Mesendoderm (in vitro differentiated cells): ENCODE measurements at regions not wholly inside any gene's neighbourhood (a gene's known extent, or its start where the extent isn't known, plus 50 kb on each side); places are given as distances from the start of the nearest gene placed in this dataset.
A peak's percentile ranks its signal among the peaks of the same experiment; 100 is the strongest.

Experiments used
- DNase-seq: peaks from one replicate; pipeline ENCODE4 v3.0.0; 2013
- H2AK5ac ChIP-seq: 2 replicates; pipeline ENCODE4 v1.6.1; 2013; ENCODE audit warnings: low read length, inconsistent platforms
- H2BK120ac ChIP-seq: 2 replicates; pipeline ENCODE4 v1.6.1; 2013; ENCODE audit warnings: low read depth, mild to moderate bottlenecking, low read length, moderate library complexity, mixed read lengths
- H2BK15ac ChIP-seq: replicated peaks from 2 replicates; pipeline ENCODE4 v1.6.1; 2013; ENCODE audit warnings: low read depth, mild to moderate bottlenecking, moderate library complexity
- H2BK5ac ChIP-seq: 2 replicates; pipeline ENCODE4 v1.6.1; 2013; ENCODE audit warnings: low read length, inconsistent platforms
- H3K18ac ChIP-seq: 2 replicates; pipeline ENCODE4 v1.6.1; 2013; ENCODE audit warnings: mild to moderate bottlenecking, low read length, mixed read lengths
- H3K23ac ChIP-seq: one replicate; pipeline ENCODE4 v1.6.1; 2013; ENCODE audit warnings: low read length
- H3K27ac ChIP-seq: 2 replicates; pipeline ENCODE4 v1.5.1; 2013; ENCODE audit warnings: low read depth, mild to moderate bottlenecking, inconsistent platforms, low read length, moderate library complexity
- H3K27me3 ChIP-seq: 2 replicates; pipeline ENCODE4 v1.6.1; 2013; ENCODE audit warnings: low read length, control low read depth, mild to moderate bottlenecking, inconsistent platforms; ENCODE audit not compliant: insufficient read depth, poor library complexity
- H3K36me3 ChIP-seq: 2 replicates; pipeline ENCODE4 v1.6.1; 2013; ENCODE audit warnings: low read length, inconsistent platforms; ENCODE audit not compliant: control insufficient read depth, insufficient read depth
- H3K4ac ChIP-seq: one replicate; pipeline ENCODE4 v1.6.1; 2013; ENCODE audit warnings: low read depth, mild to moderate bottlenecking, low read length, moderate library complexity
- H3K4me1 ChIP-seq: 2 replicates; pipeline ENCODE4 v1.6.1; 2013; ENCODE audit warnings: low read depth, low read length, inconsistent platforms; ENCODE audit not compliant: control insufficient read depth
- H3K4me2 ChIP-seq: 2 replicates; pipeline ENCODE4 v1.6.1; 2013; ENCODE audit warnings: low read length
- H3K4me3 ChIP-seq: 2 replicates; pipeline ENCODE4 v1.5.1; 2013; ENCODE audit warnings: mild to moderate bottlenecking, low read length
- H3K56ac ChIP-seq: one replicate; pipeline ENCODE4 v1.6.1; 2013; ENCODE audit warnings: low read length
- H3K79me1 ChIP-seq: 2 replicates; pipeline ENCODE4 v1.6.1; 2013; ENCODE audit warnings: low read length, inconsistent platforms
- H3K79me2 ChIP-seq: 2 replicates; pipeline ENCODE4 v1.6.1; 2013; ENCODE audit warnings: mild to moderate bottlenecking, low read length; ENCODE audit not compliant: control insufficient read depth, insufficient read depth
- H3K9ac ChIP-seq: 2 replicates; pipeline ENCODE4 v1.6.1; 2013; ENCODE audit warnings: low read length, inconsistent platforms
- H4K5ac ChIP-seq: one replicate; pipeline ENCODE4 v1.6.1; 2013; ENCODE audit warnings: low read length
- H4K8ac ChIP-seq: one replicate; pipeline ENCODE4 v1.6.1; 2013; ENCODE audit warnings: low read depth, mild to moderate bottlenecking, control low read depth, low read length, moderate library complexity
- WGBS: extraction: QIAGEN DNeasy Blood & Tissue Kit; methylation state at CpG from one replicate; pipeline ENCODE4 v1.1.7; 2013; ENCODE audit warnings: low lambda C conversion rate, missing lambda C conversion rate; ENCODE audit not compliant: insufficient coverage; ENCODE audit errors: extremely low coverage; 5-methylcytosine and 5-hydroxymethylcytosine counted together

DNA sequence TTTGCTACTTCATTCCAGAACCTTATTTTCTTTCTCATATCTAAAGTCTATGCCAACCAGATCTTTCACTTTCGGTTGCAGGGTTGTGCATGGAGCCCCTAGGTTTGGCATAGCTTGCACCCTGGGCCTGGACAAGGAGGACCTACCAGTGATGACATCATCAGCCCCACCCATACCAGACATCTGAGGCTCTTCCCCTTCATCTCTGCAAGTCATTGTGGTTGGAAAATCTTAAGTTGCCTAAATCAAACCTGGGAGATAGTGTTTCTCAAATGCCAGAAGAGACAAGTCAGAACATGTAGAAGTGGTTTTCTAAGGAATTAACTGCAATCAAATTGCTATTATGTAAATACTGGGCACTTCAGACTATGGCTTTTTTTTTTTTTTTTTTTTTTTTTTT, 363.3 kb downstream of the ZNF516 start:
- Histone ChIP-seq H2AK5ac (no peak overlapping the region), H3K4me3 (no peak overlapping the region), H3K9ac (no peak overlapping the region), H2BK5ac (no peak overlapping the region), H4K5ac (no peak overlapping the region), H3K4me1 (no peaks in the 10 kb centered on the region), H2BK15ac (no peak overlapping the region), H3K27me3 (no peaks in the 10 kb centered on the region), H3K23ac (no peak overlapping the region), H3K79me2 (no peaks in the 10 kb centered on the region), H3K79me1 (no peaks in the 10 kb centered on the region), H3K36me3 (no peaks in the 10 kb centered on the region), H3K4me2 (no peak overlapping the region), H4K8ac (no peak overlapping the region), H3K18ac (no peak overlapping the region), H3K56ac (no peak overlapping the region), H3K27ac (no peak overlapping the region), H2BK120ac (no peak overlapping the region), H3K4ac (no peak overlapping the region)
- no peak for DNase-seq
- no CpG with 5 or more reads among the region's 1 CpG for WGBS

DNA sequence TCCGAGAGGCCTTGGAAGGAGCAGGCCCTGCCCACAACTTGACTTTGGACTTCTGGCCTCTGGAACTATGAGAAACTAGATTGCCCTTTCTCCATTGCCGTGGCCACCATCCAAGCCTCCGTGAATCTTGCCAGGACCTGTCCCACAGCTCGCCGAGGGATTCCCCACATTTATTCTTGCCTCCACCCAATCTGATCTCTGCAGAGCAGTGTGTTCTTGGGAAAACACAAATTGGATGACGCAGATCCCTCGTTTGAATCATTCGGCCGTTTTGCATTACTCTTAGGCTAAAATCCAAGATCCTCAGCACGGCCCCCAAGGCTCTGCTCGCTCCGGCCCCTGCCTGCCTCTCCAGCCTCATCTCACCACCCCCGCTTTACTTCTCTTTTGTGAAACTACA, 364.2 kb downstream of the ZNF516 start:
- H2AK5ac ChIP-seq, result no peak overlapping the region
- no peak overlapping the region for H2BK15ac ChIP-seq
- H3K23ac ChIP-seq, result no peak overlapping the region
- H3K56ac ChIP-seq, result no peak overlapping the region
- no peak overlapping the region for H3K18ac ChIP-seq
- DNase-seq, result no peak
- no peaks in the 10 kb centered on the region for H3K27me3 ChIP-seq
- no peak overlapping the region for H3K27ac ChIP-seq
- H3K4me3 ChIP-seq, result no peak overlapping the region
- H3K4ac ChIP-seq, result no peak overlapping the region
- no peaks in the 10 kb centered on the region for H3K79me2 ChIP-seq
- H3K36me3 ChIP-seq, result no peaks in the 10 kb centered on the region
- no peak overlapping the region for H4K8ac ChIP-seq
- H3K4me1 ChIP-seq, result no peaks in the 10 kb centered on the region
- H4K5ac ChIP-seq, result no peak overlapping the region
- H2BK5ac ChIP-seq, result no peak overlapping the region
- no peak overlapping the region for H3K4me2 ChIP-seq
- WGBS, result no CpG with 5 or more reads among the region's 13 CpGs
- H2BK120ac ChIP-seq, result no peak overlapping the region
- H3K9ac ChIP-seq, result no peak overlapping the region
- H3K79me1 ChIP-seq, result no peaks in the 10 kb centered on the region

DNA sequence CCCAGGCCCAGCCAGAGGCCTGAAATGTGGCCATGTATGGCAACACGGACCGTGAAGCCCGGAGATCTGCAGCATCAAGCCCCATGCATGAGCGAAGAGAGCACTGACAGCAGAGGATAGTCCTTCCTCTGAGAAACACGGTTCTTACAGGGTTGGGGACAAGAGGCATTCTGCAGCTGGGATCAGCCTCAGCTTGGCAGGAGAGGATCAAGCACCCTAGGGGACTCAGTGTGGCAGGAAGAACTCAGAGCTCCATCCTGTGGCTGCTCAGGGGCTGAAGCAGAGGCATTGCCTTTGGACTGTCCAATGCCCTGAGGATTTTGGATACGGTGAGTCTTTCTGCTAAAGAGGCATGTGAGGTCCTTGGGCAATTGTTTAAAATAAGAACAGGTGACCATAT, 368.7 kb downstream of the ZNF516 start:
- DNase-seq, result peak; percentile 53
- WGBS, result no CpG with 5 or more reads among the region's 6 CpGs
- H3K27ac ChIP-seq, result no peak overlapping the region
- no peak overlapping the region for H3K56ac ChIP-seq
- no peak overlapping the region for H3K4ac ChIP-seq
- H2AK5ac ChIP-seq, result no peak overlapping the region
- H2BK5ac ChIP-seq, result no peak overlapping the region
- no peak overlapping the region for H4K5ac ChIP-seq
- H3K79me2 ChIP-seq, result no peaks in the 10 kb centered on the region
- no peak overlapping the region for H3K23ac ChIP-seq
- no peaks in the 10 kb centered on the region for H3K36me3 ChIP-seq
- no peaks in the 10 kb centered on the region for H3K27me3 ChIP-seq
- H3K4me2 ChIP-seq, result no peak overlapping the region
- H3K18ac ChIP-seq, result no peak overlapping the region
- no peaks in the 10 kb centered on the region for H3K4me1 ChIP-seq
- H3K9ac ChIP-seq, result no peak overlapping the region
- H2BK15ac ChIP-seq, result no peak overlapping the region
- no peaks in the 10 kb centered on the region for H3K79me1 ChIP-seq
- no peak overlapping the region for H2BK120ac ChIP-seq
- H3K4me3 ChIP-seq, result no peak overlapping the region
- H4K8ac ChIP-seq, result no peak overlapping the region

DNA sequence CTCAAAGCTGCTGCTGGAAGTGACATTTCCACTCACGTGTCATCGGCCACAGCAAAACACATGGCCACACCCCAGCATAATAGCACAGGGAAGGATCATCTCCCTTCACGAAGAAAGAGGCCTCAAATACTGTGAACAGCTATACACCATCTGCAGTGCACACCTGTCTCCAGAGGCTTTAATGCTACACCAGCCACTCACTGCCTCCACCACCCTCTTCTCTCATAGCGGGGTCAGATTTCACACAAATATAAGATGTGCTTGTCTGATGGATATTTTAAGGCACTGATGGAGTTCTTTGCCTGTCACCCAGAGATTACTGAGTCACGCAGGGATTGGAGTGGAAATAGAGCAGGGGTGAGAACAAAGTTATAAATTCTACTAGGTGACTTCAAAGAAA, 374.0 kb downstream of the ZNF516 start:
- no CpG with 5 or more reads among the region's 5 CpGs for WGBS
- H2AK5ac ChIP-seq, result no peak overlapping the region
- no peak overlapping the region for H4K8ac ChIP-seq
- no peaks in the 10 kb centered on the region for H3K79me1 ChIP-seq
- no peak overlapping the region for H3K4ac ChIP-seq
- no peak overlapping the region for H4K5ac ChIP-seq
- no peak overlapping the region for H3K9ac ChIP-seq
- no peak overlapping the region for H3K27ac ChIP-seq
- no peak for DNase-seq
- H3K4me2 ChIP-seq, result no peak overlapping the region
- H3K79me2 ChIP-seq, result no peaks in the 10 kb centered on the region
- no peak overlapping the region for H3K23ac ChIP-seq
- no peak overlapping the region for H2BK15ac ChIP-seq
- H2BK5ac ChIP-seq, result no peak overlapping the region
- H3K18ac ChIP-seq, result no peak overlapping the region
- H3K27me3 ChIP-seq, result no peaks in the 10 kb centered on the region
- no peaks in the 10 kb centered on the region for H3K4me1 ChIP-seq
- H2BK120ac ChIP-seq, result no peak overlapping the region
- H3K36me3 ChIP-seq, result no peaks in the 10 kb centered on the region
- H3K4me3 ChIP-seq, result no peak overlapping the region
- H3K56ac ChIP-seq, result no peak overlapping the region

DNA sequence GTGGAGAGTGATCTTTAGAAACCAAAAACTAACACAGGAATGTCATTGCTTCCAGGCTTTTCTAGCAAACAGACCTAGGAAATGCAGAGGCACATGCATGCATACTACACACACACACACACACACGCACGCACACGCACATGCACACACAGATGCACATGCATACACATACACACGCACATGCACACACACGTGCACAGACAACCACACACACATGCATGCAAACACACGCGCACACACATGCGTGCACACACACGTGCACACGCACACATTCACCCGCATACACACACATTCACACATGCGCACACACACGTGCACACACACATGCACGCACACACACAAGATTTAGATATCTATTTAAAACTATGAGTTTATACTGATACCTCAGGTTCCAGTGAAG, 379.5 kb downstream of the ZNF516 start:
- no peak overlapping the region for H3K4me2 ChIP-seq
- no peak overlapping the region for H2BK15ac ChIP-seq
- no peak overlapping the region for H3K9ac ChIP-seq
- H2BK120ac ChIP-seq, result no peak overlapping the region
- WGBS, result no CpG with 5 or more reads among the region's 14 CpGs
- no peak overlapping the region for H3K18ac ChIP-seq
- H4K5ac ChIP-seq, result no peak overlapping the region
- no peak overlapping the region for H4K8ac ChIP-seq
- DNase-seq, result no peak
- no peaks in the 10 kb centered on the region for H3K79me2 ChIP-seq
- H3K79me1 ChIP-seq, result no peaks in the 10 kb centered on the region
- no peaks in the 10 kb centered on the region for H3K27me3 ChIP-seq
- no peak overlapping the region for H3K27ac ChIP-seq
- no peak overlapping the region for H3K56ac ChIP-seq
- no peak overlapping the region for H2BK5ac ChIP-seq
- H3K23ac ChIP-seq, result no peak overlapping the region
- H3K4ac ChIP-seq, result no peak overlapping the region
- no peaks in the 10 kb centered on the region for H3K4me1 ChIP-seq
- H2AK5ac ChIP-seq, result no peak overlapping the region
- no peak overlapping the region for H3K4me3 ChIP-seq
- H3K36me3 ChIP-seq, result no peaks in the 10 kb centered on the region

DNA sequence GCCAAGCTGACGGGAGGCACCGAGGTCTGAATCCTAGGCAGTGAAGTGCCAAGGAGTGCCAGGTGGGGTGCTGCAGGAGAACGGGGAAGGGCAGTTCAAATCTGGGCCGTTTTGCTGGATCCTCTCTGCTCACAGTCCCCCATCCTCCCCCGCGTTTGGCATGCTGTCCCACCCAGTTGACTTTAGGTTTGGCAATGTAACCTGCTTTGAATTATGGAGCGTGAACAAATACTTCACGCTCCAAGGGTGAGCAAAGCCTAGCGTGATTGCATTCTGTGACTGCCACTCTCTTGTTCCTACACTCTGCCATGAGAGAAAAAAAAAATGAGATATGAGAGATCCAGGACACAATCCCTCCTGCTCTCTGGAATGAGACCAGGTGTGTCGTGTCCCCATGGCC, 381.9 kb downstream of the ZNF516 start:
- no peak overlapping the region for H4K8ac ChIP-seq
- no peak overlapping the region for H3K4ac ChIP-seq
- no peak overlapping the region for H2BK5ac ChIP-seq
- no peak overlapping the region for H3K4me2 ChIP-seq
- H3K36me3 ChIP-seq, result no peaks in the 10 kb centered on the region
- no peaks in the 10 kb centered on the region for H3K27me3 ChIP-seq
- no peak overlapping the region for H3K4me3 ChIP-seq
- no peak overlapping the region for H4K5ac ChIP-seq
- no peak overlapping the region for H3K27ac ChIP-seq
- no peaks in the 10 kb centered on the region for H3K4me1 ChIP-seq
- H3K9ac ChIP-seq, result no peak overlapping the region
- no CpG with 5 or more reads among the region's 10 CpGs for WGBS
- H2AK5ac ChIP-seq, result no peak overlapping the region
- H3K79me2 ChIP-seq, result no peaks in the 10 kb centered on the region
- no peak overlapping the region for H3K18ac ChIP-seq
- no peak overlapping the region for H3K56ac ChIP-seq
- H3K79me1 ChIP-seq, result no peaks in the 10 kb centered on the region
- no peak for DNase-seq
- no peak overlapping the region for H2BK15ac ChIP-seq
- no peak overlapping the region for H2BK120ac ChIP-seq
- no peak overlapping the region for H3K23ac ChIP-seq
